ENCODE measurements at regions not wholly inside any gene's neighbourhood (a gene's known extent, or its start where the extent isn't known, plus 50 kb on each side); places are given as distances from the start of the nearest gene placed in this dataset.

DNA sequence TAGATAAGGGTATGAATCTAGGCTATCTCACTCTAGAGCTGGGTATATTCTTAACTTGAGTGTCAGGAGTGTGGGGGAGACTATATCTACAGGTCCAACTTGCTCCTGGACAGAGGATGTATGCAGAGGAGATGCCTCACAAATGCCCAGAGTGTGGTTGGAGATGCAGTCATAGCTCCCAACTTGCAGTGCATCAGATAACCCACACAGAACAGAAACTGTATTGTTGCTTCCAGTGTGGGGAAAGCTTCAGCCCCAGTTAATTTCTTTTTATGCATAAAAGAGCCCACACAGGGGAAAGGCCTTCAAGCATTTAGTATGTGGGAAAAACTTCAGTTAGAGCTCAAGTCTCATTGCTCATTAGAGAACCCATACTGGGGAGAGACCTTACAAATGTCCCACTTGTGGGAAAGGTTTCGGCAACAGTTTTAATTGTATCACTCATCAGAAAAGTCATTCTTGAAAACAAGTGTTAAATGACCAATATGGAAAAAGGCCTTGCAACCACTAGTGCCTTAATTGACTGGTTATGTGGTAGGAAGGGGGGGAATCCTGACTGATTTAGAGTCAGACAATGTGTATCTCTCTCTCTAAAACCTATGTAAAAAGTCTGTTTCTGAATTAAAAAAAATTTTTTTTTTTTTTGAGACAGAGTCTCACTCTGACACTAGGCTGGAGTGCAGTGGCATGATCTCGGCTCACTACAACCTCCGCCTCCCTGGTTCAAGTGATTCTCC lies 67.9 kb downstream of the EBNA1BP2 start:
- TF ChIP-seq EZH2 (IDR thresholded peaks at IDR 0.05; ENCODE audit: insufficient read depth, poor library complexity, severe bottlenecking) (no peak), EZH2phosphoT487 (IDR thresholded peaks at IDR 0.05; ENCODE audit: insufficient read depth, low read depth) (no peak)
